GM21390 (cell line): ENCODE measurements at regions not wholly inside any gene's neighbourhood (a gene's known extent, or its start where the extent isn't known, plus 50 kb on each side); places are given as distances from the start of the nearest gene placed in this dataset.

Source experiments
- ATAC-seq: cut with Tn5 transposase; IDR thresholded peaks from one replicate; pipeline ENCODE4 v1.9.1; 2021; ENCODE audit not compliant: unreplicated experiment

DNA sequence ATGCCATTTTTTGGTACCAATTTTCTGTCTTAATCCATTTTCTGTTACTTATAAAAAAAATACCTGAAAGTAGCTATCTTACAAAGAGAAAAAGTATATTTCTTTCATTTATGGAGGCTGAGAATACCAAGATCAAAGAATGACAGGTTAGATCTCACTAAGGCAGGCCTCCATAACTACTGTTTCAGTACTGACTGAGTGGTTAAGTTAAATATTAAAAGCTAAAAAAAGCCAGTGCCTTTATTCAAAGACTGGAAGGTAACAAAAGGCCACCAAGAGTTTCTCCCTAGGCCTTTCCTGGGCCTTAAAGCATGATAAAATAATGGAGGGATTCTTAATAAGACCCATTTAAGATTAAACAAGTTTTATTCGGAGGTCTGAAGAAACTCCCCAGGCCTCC is 687.7 kb upstream of the ADGRL4 start:
- ATAC-seq: peak; percentile 48

DNA sequence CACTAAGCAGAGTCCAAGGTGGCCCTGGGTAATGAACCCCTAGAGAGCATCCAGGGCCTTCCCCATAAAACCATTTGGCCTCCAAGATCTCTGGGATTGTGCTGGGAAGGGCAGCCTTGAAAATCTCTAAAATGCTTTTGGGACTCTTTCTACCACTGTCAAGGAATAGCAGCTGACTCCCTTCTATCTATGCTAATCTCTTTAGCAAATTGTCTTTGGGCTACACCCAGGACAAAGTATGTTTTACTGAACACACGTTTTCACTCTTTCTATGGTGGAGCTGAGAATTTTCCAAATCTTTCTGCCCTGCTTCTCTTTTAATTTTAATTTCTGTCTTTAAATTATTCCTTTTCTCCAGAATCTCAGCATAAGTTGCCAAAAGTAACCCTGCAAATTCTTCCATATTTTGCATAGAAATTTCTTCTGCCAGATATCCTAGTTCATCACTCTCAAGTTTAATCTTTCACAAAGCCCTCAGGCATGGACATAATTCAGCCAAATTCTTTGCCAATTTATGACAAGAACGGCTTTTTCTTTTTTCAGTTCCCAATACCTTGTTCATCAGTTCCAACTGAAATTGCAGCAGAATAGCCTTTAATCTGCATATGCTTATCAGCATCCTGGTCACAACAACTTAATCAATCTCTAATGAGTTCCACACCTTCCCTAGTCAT is 687.0 kb upstream of the ADGRL4 start:
- peak; percentile 14 for ATAC-seq

DNA sequence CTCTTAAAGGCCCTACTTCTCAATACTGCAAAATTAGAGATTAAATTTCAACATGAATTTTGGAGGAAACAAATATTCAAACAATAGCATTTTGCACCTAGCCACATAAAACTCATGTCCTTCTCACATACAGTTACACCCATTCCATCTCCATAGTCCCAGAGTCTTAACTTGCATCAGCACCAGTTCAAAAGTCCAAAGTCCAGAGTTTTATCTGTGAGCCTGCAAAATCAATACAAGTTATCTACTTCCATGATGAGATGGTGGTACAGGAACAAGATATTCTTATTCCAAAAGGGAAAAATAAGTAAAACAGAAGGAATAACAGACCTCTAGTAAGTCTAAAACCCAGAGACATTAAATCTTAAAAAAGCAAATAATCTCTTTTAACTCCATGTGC is 686.0 kb upstream of the ADGRL4 start:
- no peak for ATAC-seq

DNA sequence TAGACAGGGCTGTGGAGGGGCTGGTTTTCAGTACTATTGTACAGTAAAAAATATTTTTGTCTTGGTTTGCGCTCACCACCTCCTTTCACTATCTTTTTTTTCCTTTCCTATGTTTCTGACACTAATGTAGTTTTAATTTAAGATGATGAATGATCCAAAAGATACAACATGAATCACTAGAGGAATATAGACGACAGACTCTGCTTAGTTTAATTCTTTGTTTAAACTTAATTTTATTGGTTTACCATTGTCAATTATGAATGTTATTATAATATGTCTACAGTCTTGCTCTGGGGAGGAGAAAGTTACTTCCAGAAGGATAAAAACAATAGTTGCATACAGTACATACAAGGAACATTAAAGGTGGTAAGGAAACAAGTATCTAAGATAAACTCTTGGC is 682.4 kb upstream of the ADGRL4 start:
- ATAC-seq: no peak

DNA sequence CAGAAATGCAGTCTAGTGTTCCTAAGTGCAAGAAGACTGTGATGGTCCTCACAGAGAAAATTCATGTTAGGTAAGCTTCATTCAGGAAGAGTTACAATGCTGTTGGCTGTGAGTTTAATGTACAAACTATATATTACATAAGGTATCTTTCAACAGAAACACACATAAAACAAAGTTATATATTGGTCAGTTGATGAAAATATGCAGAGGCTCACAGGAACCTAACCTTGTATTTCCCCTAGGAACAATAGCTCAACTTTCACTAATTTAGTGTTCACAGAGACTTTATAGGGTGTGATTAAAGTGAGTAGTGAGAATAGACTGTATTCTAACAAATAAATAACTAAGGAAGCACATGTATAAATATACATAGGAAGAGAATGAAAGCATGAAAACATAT is 676.9 kb upstream of the ADGRL4 start:
- no peak for ATAC-seq

DNA sequence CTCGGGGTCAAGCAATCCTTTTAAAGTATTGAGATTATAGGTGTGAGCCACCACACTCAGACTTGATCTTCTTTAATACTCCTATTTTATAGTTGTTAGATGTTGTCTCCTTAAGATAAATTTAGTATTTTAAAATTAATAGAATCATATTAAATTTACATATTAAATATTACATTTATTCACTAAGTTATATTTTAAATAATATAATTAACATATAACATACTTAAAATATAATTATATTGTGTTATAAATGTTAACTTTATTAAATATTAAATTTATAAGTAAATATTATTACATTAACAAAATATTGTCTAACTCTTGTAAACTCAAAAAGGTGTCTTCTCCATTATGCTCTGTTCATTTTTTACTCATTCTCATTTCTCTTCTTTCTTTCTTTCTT is 675.9 kb upstream of the ADGRL4 start:
- ATAC-seq: no peak

DNA sequence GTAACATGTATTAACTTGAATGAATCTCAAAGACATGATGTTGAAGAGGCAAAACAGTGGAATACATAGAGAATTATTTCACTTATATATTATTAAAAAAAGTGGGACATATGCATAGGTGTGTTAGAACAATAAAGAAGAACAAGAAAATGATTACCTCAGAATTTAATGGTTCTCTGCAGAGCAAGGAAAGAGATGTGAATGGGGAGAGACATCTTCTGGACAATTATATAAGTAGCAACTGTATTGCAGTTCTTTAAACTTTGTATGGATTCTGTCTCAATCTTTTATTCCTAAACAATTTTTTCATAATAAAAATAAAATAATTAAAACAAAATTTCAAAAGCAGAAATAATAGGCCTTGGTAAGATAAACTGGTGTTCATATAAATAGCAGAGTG is 674.9 kb upstream of the ADGRL4 start:
- ATAC-seq: no peak

DNA sequence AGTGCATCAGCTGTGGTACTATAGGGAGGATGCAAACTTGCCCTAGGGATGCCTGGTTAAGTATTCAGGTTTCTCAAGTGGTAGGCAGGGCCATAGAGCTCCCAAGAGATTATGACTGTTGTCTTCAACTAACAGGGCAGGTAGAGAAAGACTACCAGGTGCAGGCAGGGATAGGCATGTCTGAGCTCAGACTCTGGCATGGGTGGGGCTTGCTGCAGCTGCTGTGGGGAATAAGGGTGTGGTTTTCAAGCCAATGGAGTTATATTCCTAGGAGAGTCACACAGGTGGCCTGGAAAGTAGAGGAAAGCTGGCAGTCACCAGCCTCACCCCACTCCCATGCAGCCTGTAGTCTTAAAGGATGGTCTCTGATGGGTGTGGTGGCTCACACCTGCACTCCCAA is 673.4 kb upstream of the ADGRL4 start:
- no peak for ATAC-seq

DNA sequence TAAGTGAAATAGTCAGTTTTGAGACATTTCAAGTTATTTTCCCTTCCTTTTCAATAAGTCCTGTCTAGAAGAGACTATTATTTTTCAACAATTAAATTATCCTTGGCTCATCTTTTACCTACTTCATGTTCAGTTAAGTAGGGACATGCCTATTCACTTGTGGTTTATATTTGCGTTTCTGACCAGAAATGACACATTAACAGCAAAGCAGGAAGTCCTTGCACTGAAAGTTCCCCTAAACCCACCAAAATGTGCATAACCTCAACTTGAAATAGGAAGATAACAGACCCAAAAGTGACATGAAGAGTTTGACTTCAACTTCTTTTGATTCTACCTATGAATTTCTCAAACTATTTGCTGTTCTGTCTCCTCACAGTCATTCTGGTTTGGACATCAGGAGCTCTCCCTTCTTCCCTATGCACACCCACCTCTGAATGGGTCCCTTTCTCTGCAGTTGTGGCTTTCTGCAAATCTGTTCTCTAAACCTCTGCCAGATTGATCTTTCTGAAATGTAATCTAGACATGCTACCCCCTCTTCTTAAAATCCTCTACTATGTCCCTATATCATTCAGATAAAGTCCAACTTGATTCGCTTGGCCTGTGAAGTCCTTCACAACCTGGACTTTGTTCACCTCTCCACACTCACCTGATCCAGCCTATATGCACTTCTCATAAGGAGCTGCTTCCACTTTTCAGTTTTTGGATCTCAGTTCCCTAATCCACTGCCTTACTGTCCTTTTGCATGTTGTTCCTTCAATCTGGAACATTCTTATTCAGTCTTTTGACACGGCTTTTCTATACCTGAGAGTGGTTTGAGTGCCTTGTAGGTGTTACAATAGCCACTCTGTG is 661.5 kb upstream of the ADGRL4 start:
- ATAC-seq: peak; percentile 80

DNA sequence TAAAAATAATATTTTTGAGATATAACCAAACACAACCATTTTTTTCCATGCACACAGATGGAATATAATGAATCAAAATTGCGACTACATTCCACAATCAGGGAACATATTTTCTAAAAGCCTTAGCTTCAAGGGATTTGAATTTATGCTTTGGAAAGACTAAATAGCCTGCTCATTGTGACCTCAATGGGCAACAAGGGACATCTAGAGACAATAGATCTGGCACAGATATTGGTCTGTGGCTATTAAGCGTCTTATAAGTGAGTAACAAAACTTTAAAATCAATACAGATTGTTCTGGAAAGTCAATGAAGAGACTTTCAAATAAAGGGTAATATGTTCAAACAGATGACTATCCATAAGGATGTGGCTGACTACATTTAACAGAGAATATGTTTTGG is 660.6 kb upstream of the ADGRL4 start:
- ATAC-seq: no peak

DNA sequence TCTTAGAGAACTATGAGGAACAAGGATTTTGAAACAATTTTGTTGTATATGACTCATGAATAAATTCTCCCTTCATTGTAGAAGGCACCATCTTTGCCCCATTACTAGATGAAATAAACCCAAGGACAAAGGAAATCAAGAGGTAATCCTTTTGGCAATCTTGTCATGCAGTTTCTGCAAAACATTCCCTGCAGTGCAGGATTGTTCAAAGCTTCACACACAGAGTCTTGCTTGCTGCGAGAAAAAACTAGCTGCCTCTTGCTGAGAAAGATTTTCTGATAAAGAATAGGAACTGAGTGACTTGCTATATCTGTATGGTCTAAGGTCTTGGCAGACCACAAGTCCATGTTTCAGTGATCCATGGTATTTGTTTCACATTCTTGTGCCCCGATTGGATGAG is 657.4 kb upstream of the ADGRL4 start:
- ATAC-seq: no peak

DNA sequence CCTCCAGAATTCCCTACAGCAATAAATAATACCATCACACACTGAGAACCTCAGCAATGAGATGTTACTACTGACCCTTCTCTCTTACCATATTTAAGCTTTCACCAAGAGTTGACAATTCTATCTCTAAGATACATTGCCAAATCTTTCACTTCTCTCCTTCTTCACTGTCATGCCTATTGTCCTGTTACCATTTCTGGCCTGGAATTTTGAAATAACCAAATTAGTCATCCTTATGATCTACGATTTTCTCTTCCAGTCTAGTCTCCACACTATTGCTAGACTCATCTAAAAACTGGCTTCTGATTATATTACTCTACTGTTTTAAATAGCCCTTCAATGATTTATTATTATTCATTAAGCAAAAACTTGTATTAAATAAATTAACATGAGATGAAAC is 656.1 kb upstream of the ADGRL4 start:
- ATAC-seq: no peak

DNA sequence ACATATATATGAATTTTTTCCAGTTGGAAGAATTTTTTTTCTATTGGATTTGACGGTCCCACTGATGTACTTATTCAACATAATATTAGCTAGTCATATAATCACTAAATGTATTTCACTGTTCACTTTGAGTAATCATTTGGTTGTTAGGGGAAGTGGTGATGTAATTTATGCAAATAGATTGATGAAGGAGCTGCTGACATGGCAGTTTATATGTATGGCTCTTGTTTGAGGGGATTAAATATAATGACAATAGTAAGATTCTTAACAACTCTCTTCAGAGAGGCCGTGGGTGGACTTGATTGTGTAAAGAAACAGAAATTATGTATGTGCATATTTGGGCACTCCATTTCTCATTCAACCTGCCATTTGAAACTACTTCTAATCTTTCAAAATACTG is 653.6 kb upstream of the ADGRL4 start:
- ATAC-seq: no peak

DNA sequence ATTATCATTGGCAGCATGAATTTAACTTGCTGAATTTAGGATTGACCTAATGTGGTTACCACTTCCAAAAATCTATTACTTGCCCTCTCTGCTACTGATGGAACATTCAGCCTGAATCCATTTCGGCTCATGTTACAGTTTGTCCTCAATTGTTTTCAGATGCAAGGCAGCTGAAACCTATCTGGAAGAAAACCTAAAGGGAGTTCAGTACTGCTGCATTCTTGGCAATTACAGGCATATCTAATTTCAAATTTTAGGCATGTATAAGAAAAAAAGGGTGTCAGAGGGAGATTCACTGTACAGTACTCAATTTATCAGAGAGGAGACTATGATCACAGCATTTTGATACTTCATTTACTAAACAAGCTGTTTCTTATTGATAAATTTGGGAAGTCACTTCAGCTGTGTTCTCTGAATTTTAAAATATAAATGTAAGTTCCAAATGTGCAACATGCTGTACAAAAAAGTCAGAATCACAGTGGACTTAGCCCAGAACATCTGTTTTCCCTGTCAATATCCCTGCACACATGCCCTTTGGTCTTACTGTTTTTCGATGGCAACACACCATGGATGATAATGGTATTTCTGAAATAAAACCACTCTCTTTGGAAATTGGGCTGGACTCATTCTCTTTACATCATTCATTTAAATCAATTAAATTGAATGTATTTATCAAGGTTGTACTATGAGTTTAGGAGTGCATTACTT is 651.6 kb upstream of the ADGRL4 start:
- ATAC-seq: no peak

DNA sequence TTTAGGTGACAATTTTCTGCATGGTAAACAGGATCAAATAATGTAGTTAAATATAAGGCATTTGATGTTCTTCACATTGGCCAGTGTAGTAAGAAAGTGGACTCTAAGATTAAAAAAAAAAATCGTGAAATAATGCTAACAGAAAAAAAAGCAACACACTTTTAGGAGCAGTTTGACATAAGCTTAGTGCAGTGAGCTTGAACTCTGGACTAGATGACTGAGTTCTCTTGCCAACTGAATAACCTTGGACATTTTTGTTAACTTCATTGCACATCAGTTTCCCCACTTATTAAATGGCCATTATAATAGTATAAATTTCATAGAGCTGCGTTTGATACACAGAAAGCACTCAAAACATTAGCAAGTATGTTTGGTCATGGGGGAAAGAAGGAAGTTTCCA is 649.3 kb upstream of the ADGRL4 start:
- ATAC-seq: no peak

DNA sequence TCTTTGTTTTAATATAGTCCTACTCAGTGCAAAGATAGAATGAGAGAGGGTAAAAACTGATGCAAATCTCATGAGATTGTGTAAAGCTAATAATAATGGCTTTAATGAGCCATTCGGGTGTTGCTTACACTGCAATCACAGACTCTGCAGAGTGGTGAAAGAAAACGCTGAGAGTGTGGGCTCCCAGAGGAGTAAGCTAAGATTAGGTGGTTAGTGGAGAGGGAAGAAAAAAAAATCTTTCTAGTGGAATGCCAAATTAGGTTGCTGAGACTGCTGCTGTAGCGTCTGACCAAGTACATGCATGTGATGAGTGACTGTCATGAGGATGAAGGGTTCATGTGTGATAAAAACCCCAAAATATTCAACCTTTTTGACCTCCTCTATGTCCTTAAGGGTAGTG is 645.9 kb upstream of the ADGRL4 start:
- no peak for ATAC-seq

DNA sequence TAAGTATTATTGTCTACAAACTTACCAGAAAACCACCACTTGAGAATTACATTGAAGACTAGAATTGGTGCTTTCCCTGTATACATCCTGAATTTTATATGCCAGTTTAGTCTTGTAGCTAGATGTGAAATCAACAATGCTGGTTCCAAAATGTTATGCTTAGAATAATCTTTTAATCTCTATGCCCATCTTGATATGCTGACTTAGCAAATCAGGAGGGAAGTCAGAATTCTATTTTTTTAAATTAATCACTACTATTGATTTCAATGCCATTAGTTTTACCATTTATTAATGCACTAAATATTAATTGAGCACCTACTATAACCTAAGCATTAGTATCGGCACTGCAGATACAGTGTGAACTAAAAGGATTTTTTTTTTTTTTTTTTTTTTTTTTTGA is 641.6 kb upstream of the ADGRL4 start:
- no peak for ATAC-seq

DNA sequence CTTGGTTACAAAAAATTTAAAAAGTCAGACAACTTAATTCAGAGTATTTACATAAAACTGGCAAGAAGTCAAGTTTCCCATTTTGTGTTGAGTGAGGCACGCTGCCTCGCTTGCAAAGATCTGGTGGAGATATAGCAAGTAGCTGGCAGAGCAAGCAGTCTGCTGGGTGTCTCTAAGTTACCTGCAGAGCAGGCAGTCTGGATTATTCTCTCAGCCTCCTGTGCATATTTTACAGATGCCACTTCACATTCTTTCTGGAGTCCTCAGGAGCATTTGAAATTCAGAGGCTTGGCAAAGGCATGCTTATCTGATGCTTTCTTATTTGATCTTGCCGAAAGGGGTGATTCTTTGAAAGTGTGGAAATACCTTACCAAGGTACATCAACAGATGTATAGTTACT is 640.4 kb upstream of the ADGRL4 start:
- no peak for ATAC-seq

DNA sequence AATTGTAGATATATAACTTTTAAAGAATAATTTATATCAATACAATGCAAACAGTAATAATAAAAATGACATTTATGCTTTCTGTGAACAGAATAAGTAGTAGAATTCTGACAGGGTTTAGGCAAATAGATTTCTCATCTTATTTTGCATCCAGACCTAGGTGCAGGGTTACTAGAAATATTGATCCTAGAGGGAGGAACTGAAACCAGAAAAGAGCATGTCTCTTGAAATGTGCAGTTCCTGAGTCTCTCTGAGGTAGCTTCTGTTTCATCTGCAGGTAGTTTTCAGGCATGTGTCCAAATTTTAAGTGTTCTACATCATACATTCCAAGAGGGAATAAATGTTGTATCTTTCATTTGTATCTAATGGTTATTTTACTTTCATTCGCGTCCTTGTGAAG is 631.9 kb upstream of the ADGRL4 start:
- ATAC-seq: peak; percentile 98

DNA sequence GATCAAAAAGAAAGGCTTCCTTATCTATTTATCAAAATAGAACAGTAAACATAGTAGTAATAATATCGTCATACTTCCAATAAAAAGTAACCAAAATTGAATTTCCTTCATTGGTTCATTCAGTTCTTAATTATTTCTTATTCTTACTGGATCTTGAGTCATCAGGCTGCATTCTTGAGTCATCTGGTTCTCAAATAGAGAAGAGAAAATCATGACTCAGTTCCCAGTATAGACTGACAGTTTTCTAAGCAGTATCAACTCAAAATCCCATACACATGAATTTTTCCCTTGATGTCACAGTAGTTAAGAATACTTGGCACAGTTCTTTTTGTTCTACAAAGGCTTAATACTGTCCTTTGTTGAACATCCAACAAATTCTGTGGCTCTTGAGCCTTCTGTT is 626.9 kb upstream of the ADGRL4 start:
- no peak for ATAC-seq

DNA sequence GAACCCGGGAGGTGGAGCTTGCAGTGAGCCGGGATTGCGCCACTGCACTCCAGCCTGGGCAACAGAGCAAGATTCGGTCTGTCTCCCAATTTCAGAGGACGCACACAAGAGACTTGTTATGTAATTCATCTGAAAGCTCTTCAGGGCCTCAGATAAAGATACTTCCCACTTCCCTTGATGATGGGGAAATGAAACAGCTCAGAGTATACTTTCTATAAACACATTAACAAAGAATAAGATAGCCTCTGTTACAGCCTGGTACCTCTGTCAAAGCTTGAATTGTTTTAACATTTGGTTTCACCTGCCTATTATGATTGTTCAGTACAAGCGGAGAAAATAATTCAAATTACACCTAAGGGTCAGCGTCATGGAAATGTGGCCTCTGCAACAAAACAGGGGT is 622.9 kb upstream of the ADGRL4 start:
- ATAC-seq: peak; percentile 56

DNA sequence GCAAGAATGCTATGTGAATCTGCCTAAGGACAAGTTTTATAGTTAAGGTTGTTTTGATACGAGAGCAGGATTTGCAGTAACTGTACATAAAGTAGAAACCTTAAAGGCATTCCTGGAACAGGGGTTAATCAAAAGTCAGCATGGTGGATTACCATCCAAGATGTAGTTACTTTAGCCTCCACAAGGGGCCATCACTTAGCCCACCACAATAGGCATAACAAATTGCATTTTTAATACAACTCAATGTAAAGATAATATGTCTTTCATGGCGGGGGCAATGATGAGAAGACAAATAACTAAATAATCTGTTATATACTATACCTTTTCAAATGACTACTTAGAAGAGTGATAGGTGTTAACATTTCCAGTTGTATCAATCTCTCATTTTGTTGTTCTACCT is 611.2 kb upstream of the ADGRL4 start:
- ATAC-seq: no peak
